ENCODE measurements at regions not wholly inside any gene's neighbourhood (a gene's known extent, or its start where the extent isn't known, plus 50 kb on each side); places are given as distances from the start of the nearest gene placed in this dataset.

GRCh38 chr12:131384544-131384855 lies 326.4 kb upstream of the SFSWAP start:
- no peak for TF ChIP-seq CTCF (IDR thresholded peaks at IDR 0.05)
- no peak for TF ChIP-seq POLR2A (IDR thresholded peaks at IDR 0.05)

Measured in suprapubic skin (tissue), 3 donors.